Keratinocyte (primary cell): ENCODE measurements at regions not wholly inside any gene's neighbourhood (a gene's known extent, or its start where the extent isn't known, plus 50 kb on each side); places are given as distances from the start of the nearest gene placed in this dataset.

Experiments used
- DNase-seq: peaks from one replicate; pipeline ENCODE4 v3.0.0-alpha.2; 2011; ENCODE audit warnings: low read depth, missing footprints, low spot score
- FAIRE-seq: peaks from 2 replicates; lab custom pipeline; 2011; peaks lifted over from hg19 to GRCh38; lab: Jason Lieb, UNC
- H2AFZ ChIP-seq: 2 replicates; pipeline ENCODE4 v1.6.0; 2012; ENCODE audit warnings: low read length, control low read depth, inconsistent platforms; ENCODE audit not compliant: control insufficient read depth
- H3K27ac ChIP-seq: 2 replicates; pipeline ENCODE4 v1.5.1; 2011; ENCODE audit warnings: low read length; ENCODE audit not compliant: control insufficient read depth, insufficient read depth
- H3K27me3 ChIP-seq: 3 replicates; pipeline ENCODE4 v1.6.0; 2011; ENCODE audit warnings: low read length; ENCODE audit not compliant: control insufficient read depth, insufficient read depth; ENCODE audit errors: extremely low read depth
- H3K36me3 ChIP-seq, 2 experiments: 2 replicates in 1 of 2; 3 replicates in 1 of 2; pipeline ENCODE4 v1.5.1; 2011; ENCODE audit warnings: low read length in 2 of 2, mild to moderate bottlenecking in 1 of 2; ENCODE audit not compliant: control insufficient read depth in 2 of 2, insufficient read depth in 2 of 2; ENCODE audit errors: extremely low read depth in 1 of 2
- H3K4me1 ChIP-seq: 3 replicates; pipeline ENCODE4 v1.5.1; 2011; ENCODE audit warnings: low read length; ENCODE audit not compliant: control insufficient read depth, insufficient read depth; ENCODE audit errors: extremely low read depth
- H3K4me2 ChIP-seq: 3 replicates; pipeline ENCODE4 v1.6.0; 2011; ENCODE audit warnings: low read depth, low read length; ENCODE audit not compliant: control insufficient read depth, insufficient read depth; ENCODE audit errors: extremely low read depth
- H3K4me3 ChIP-seq, 3 experiments: fragments of 200-600 bp in 1 of 3; sonication (generic) in 1 of 3; 2 replicates in 2 of 3; 3 replicates in 1 of 3; pipeline ENCODE4 v1.5.1; 2011 to 2016; ENCODE audit warnings: low read length in 3 of 3, mild to moderate bottlenecking in 3 of 3, control low read depth in 2 of 3, inconsistent platforms in 1 of 3, low read depth in 1 of 3, mixed read lengths in 1 of 3, mixed run types in 1 of 3, moderate library complexity in 1 of 3; ENCODE audit not compliant: control insufficient read depth in 2 of 3, insufficient read depth in 2 of 3; ENCODE audit errors: extremely low read depth in 1 of 3
- H3K79me2 ChIP-seq: 2 replicates; pipeline ENCODE4 v1.6.0; 2012; ENCODE audit warnings: low read length; ENCODE audit not compliant: control insufficient read depth, insufficient read depth
- H3K9ac ChIP-seq: 3 replicates; pipeline ENCODE4 v1.6.0; 2011; ENCODE audit warnings: low read length; ENCODE audit not compliant: control insufficient read depth, insufficient read depth; ENCODE audit errors: extremely low read depth
- H3K9me1 ChIP-seq: 3 replicates; pipeline ENCODE4 v1.6.0; 2011; ENCODE audit warnings: low read length; ENCODE audit not compliant: control insufficient read depth, insufficient read depth; ENCODE audit errors: extremely low read depth
- H3K9me3 ChIP-seq: 2 replicates; pipeline ENCODE4 v1.5.1; 2012; ENCODE audit warnings: low read depth, low read length; ENCODE audit not compliant: control insufficient read depth
- H4K20me1 ChIP-seq: 3 replicates; pipeline ENCODE4 v1.6.0; 2011; ENCODE audit warnings: low read length; ENCODE audit not compliant: control insufficient read depth, insufficient read depth; ENCODE audit errors: extremely low read depth
- EZH2 ChIP-seq: IDR thresholded peaks from one replicate; pipeline ENCODE4 v1.6.1; 2012; ENCODE audit warnings: inconsistent platforms, mild to moderate bottlenecking, low read length, moderate library complexity
- dilution Hi-C: fragments of 300-500 bp; cut with MboI; formaldehyde crosslinking; loops from one replicate; pipeline ENCODE4 v1.7.0; 2020; ENCODE audit warnings: low sequenced_read_pairs; ENCODE audit not compliant: extremely low pct_ligation_motif_present
- TF ChIP-seq, protein P1 (sequence below), 3 experiments: IDR thresholded peaks in 1 of 3; conservative IDR thresholded peaks in 1 of 3; optimal IDR thresholded peaks in 1 of 3; 2 replicates in 2 of 3; 3 replicates in 1 of 3; pipeline versions ENCODE3 to v1.5.1; 2011; ENCODE audit warnings: low read length in 3 of 3, mild to moderate bottlenecking in 3 of 3, moderate library complexity in 2 of 3, control low read depth in 1 of 3, inconsistent platforms in 1 of 3; ENCODE audit not compliant: insufficient read depth in 2 of 3; ENCODE audit errors: extremely low read depth in 1 of 3

GRCh38 chr1:87814573-87814972, 485.9 kb downstream of the LMO4 start:
- H3K36me3 ChIP-seq: no peaks in the 10 kb centered on the region
- no peaks in the 10 kb centered on the region for H4K20me1 ChIP-seq
- dilution Hi-C loops: no loop called here
- H3K9ac ChIP-seq: no peak overlapping the region
- H3K9me3 ChIP-seq: no peaks in the 10 kb centered on the region
- TF ChIP-seq, protein P1, sequence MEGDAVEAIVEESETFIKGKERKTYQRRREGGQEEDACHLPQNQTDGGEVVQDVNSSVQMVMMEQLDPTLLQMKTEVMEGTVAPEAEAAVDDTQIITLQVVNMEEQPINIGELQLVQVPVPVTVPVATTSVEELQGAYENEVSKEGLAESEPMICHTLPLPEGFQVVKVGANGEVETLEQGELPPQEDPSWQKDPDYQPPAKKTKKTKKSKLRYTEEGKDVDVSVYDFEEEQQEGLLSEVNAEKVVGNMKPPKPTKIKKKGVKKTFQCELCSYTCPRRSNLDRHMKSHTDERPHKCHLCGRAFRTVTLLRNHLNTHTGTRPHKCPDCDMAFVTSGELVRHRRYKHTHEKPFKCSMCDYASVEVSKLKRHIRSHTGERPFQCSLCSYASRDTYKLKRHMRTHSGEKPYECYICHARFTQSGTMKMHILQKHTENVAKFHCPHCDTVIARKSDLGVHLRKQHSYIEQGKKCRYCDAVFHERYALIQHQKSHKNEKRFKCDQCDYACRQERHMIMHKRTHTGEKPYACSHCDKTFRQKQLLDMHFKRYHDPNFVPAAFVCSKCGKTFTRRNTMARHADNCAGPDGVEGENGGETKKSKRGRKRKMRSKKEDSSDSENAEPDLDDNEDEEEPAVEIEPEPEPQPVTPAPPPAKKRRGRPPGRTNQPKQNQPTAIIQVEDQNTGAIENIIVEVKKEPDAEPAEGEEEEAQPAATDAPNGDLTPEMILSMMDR (optimal IDR thresholded peaks at IDR 0.05 in 1 of 3, IDR thresholded peaks at IDR 0.05 in 1 of 3, conservative IDR thresholded peaks at IDR 0.05 in 1 of 3; ENCODE audit: extremely low read depth in 1 of 3, insufficient read depth in 2 of 3, low read length in 3 of 3): no peak
- no peaks in the 10 kb centered on the region for H3K4me1 ChIP-seq
- H3K4me2 ChIP-seq: no peak overlapping the region
- H3K27me3 ChIP-seq: no peaks in the 10 kb centered on the region
- no peak overlapping the region for H3K27ac ChIP-seq
- no peak for DNase-seq
- no peak overlapping the region for H3K4me3 ChIP-seq
- no peak overlapping the region for H2AFZ ChIP-seq
- FAIRE-seq: no peak
- H3K79me2 ChIP-seq: no peaks in the 10 kb centered on the region
- no peaks in the 10 kb centered on the region for H3K9me1 ChIP-seq

GRCh38 chr1:87816646-87817045, 488.0 kb downstream of the LMO4 start:
- H3K4me2 ChIP-seq: no peak overlapping the region
- FAIRE-seq (no peak), DNase-seq (no peak)
- H3K4me3 ChIP-seq: no peak overlapping the region
- H3K9ac ChIP-seq: no peak overlapping the region
- H3K36me3 ChIP-seq: no peaks in the 10 kb centered on the region
- no peaks in the 10 kb centered on the region for H3K4me1 ChIP-seq
- H4K20me1 ChIP-seq: no peaks in the 10 kb centered on the region
- no peak for TF ChIP-seq EZH2
- TF ChIP-seq, protein P1 (optimal IDR thresholded peaks at IDR 0.05 in 1 of 3, IDR thresholded peaks at IDR 0.05 in 1 of 3, conservative IDR thresholded peaks at IDR 0.05 in 1 of 3; ENCODE audit: extremely low read depth in 1 of 3, insufficient read depth in 2 of 3, low read length in 3 of 3): no peak
- H3K9me1 ChIP-seq: no peaks in the 10 kb centered on the region
- no peaks in the 10 kb centered on the region for H3K27me3 ChIP-seq
- H3K9me3 ChIP-seq: no peaks in the 10 kb centered on the region
- no peak overlapping the region for H2AFZ ChIP-seq
- H3K27ac ChIP-seq: no peak overlapping the region
- dilution Hi-C loops: no loop called here
- no peaks in the 10 kb centered on the region for H3K79me2 ChIP-seq
